ENCODE measurements at regions not wholly inside any gene's neighbourhood (a gene's known extent, or its start where the extent isn't known, plus 50 kb on each side); places are given as distances from the start of the nearest gene placed in this dataset.

GRCh38 chr3:94896994-94897393 lies 834.1 kb downstream of the NSUN3 start:
- no peak for DNase-seq

GRCh38 chr3:94904156-94904674 lies 841.4 kb downstream of the NSUN3 start:
- no peak for DNase-seq

DNA sequence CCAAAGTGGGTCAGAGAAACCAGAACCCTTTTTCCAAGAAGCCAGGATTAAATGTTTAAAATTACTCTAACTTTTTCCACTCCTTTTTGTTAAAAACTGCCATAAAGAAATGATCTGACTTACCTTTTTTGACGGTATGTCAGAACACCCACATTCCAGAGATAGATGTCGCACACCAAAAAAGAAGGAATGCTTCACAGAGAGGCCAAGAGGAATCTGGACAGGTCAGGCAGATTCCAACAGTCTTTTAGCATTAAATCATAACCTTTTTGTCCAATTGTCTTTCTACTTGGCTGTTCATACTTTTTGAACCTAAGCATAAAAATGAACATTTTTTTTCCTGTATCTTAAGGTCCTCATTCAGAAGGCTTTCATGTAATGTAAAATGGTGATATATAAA lies 846.9 kb downstream of the NSUN3 start:
- no peak for DNase-seq

- no peak for DNase-seq
Observed at GRCh38 chr3:94912656-94913055, 849.8 kb downstream of the NSUN3 start.

GRCh38 chr3:94927175-94927574 lies 864.3 kb downstream of the NSUN3 start:
- DNase-seq: no peak

GRCh38 chr3:94928921-94929320 lies 866.1 kb downstream of the NSUN3 start:
- no peak for DNase-seq

GRCh38 chr3:94935738-94936580 lies 873.1 kb downstream of the NSUN3 start:
- DNase-seq: no peak

DNA sequence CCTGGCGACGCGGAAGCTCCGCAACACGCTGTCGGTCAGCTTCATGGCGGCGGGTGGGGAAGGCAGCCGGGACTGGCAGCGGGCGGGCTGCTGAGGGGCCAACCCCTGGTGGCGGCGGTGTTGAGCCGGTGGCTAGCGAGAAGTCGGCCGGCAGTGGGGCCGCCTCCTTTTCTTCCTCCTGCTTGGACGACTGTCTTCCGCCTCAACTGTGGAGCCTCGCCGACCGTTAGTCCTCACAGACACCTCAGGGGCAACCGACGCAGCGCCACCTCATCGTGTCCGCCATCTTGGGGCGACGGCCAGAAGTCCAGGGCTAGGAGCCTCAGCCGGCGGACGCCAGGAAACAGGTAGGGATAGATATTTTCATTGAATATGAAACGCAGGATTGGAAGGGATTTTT lies 875.1 kb downstream of the NSUN3 start:
- DNase-seq: no peak

DNA sequence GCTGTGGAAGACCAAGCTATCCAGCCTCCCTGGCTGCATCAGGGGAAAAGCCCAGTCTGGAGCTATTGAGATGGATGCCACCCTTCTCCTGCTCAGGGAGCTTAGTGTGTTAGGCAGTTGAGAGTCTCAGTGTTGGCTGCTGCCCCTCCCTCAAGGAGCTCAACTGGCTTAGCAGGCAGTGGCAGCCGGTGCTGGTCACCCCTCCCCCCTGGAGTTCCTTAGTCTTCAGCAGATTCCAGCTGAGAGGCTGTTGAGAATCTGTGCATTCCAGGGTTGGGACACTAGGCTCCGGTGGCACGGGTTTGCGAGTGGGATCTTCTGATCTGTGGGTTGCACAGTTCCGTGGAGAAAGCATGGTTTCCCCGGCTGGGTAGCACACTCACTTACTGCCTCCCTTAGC lies 883.8 kb downstream of the NSUN3 start:
- no peak for DNase-seq

- no peak for DNase-seq
Observed at GRCh38 chr3:94961423-94962100, 898.7 kb downstream of the NSUN3 start.

GRCh38 chr3:94965867-94966475 lies 903.1 kb downstream of the NSUN3 start:
- DNase-seq: no peak

DNA sequence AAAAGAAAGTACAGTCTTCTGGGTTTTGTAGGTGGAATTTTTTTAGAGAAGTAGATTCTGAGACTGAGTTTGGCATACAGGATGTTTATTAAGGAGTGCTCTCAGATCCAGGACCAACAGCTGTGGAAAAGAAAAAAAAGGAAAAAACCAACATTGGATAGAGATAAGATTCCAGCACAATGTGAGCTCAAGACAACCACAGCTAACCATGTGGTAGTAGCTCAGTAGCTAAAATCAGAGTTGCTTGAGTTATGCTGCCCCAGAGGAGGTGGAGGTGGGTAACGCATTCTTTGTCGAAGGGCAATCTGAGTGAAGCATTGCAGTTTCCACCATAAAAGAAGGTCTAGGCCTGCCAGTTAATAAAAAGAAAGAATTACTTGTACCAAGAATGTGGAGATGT lies 904.3 kb downstream of the NSUN3 start:
- DNase-seq: no peak

DNA sequence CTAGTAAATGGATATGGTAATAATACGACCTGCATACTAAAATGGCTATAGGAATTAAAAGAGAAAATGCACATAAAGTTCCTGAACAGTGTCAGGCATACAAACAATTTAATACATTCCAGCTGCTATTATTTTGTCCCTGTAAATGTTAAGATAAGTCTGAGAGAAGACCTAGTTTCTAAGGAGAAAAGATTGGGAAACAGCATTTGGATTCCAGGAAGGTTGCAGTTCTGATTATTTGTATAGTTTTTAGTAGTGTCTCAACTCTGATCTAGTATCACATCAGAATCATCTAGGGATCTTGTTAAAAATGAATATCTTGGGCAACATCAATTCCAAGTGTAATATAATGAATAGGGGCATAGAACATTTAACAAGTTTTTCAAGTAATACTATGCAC lies 905.7 kb downstream of the NSUN3 start:
- DNase-seq: no peak

- no peak for DNase-seq
Observed at GRCh38 chr3:94972066-94972465, 909.2 kb downstream of the NSUN3 start.

DNA sequence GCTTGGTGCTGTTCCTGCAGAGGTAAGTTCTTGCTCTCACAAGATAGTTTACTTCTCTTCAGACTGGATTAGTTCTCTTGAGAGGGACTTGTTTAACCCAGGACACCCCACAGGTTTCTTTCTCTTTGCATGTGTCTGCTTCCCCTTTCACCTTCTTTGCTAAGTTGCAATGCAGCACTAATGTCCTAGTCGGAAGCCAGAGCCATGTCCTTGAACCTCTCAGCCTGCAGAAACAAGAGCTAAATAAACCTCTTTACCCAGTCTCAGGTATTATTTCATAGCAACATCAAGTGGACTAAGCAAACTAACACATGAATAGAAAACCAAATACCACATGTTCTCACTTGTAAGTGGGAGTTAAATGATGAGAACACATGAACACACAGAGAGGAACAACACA lies 915.2 kb downstream of the NSUN3 start:
- no peak for DNase-seq

DNA sequence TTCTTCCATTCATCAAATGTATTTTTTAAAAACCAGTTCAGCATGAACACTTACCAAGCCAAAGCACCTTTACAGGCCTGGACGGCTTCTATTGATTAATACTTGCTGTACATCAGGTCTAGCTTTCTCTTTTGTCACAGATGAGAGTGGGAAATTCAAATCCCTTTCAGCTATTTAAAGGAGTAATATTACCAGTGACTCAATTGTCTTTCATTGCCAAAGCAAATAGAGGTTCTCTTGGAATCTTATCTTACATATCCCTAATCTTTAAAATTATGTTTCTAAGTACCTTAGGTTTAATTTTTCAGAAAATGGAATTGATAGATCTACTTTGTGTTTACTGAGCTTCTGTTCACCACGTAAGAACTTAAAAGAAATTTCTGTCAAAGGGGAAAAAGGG lies 922.9 kb downstream of the NSUN3 start:
- no peak for DNase-seq

DNA sequence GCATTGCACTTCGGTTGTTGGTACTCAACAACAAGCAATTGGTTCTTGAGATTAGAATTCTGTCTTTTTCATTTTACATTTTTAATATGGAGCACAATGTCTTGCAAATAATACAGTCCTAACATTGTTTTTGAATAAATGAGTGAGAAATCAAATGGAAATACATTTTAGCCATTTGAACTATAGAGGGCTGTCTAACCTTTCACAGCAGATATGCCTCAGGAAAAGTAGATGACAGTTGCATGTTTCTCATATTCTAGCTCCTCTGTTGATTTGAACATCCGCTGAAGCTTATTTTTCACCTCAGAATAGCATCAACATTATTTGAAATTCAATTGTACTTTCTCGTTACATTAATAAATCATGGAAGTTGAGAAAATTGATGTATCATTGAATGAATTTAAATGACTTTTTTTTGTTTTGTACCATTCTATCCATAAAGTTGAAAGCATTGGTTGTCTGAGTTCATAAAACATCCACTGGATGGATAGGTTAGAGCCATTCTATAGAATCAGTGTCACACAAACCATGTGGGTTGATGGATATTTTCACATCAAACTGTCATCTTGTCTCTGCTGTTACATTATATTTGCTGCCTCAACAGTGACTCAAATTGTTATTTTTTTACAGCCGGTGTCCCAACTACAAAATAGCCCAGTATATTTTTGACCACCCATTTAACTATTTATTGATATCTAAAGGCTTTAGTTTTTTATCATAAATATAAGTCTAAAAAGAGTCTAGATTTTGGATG lies 928.3 kb downstream of the NSUN3 start:
- no peak for DNase-seq

- DNase-seq: no peak
Observed at GRCh38 chr3:94996743-94997142, 933.9 kb downstream of the NSUN3 start.

- no peak for DNase-seq
Observed at GRCh38 chr3:95002438-95003046, 939.7 kb downstream of the NSUN3 start.

DNA sequence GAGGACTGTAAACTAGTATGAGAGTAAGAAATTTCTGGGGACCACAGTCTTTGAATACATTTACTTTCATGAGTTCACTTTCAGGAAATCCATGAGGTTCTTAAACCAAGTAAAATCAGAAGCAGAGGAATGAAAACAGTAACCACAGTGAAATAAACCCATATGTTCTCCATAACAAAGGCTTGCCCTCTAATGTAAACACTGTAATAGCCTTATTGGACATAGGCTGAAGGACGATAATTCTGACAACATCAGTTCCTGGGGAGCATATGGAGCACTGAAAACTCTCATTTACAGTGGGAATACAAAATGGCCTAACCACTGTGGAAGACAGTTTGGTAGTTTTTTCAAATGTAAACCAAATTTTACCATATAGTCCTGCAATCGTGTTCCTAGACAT lies 965.8 kb downstream of the NSUN3 start:
- no peak for DNase-seq

GRCh38 chr3:95029644-95030043 lies 966.8 kb downstream of the NSUN3 start:
- DNase-seq: no peak

DNA sequence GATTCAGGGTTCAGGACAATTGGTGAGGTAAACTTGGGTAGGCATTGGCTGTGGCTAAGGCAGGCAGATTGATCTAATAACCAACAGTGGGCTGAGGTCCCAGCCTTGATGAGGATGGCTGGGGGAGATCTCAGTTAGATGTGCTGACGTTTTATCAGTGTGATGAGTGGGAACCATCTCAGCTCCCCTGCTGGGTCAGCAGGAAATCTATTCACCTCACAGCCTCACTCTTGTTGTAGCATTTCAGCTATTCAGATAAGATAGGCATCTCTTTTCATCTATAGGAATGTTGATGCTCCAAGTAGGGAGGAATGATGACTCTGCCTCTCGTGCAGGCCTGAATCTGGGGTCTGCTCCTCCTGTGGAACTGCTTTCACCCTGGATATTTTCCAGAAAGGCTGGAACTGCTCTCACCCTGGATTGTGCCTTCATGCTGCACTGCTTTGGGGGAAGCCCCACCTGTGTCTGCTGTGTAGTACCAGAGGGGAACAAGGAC lies 973.7 kb downstream of the NSUN3 start:
- DNase-seq: no peak

- DNase-seq: no peak
Observed at GRCh38 chr3:95037097-95037496, 974.2 kb downstream of the NSUN3 start.

Measured in RPMI8226 (cell line).